ENCODE measurements at regions not wholly inside any gene's neighbourhood (a gene's known extent, or its start where the extent isn't known, plus 50 kb on each side); places are given as distances from the start of the nearest gene placed in this dataset.

DNA sequence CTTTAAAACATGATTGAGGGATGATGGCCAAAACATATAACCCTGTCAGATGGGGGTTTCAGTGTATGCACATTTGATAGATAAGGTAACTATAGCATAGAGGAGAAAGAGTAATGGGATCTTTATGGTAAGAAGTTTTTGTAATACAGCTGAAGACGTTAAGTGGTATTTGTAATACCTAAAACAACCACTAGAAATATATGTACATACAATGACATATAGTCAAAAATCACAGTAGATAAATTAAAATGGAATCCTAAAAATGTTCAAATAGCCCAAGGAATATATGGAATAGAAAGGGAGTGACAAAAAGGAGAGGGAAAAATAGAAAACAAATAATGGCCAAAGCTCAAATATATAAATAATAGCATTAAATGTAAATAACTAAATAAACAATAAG lies 371.3 kb upstream of the FSTL5 start:
- no peak for DNase-seq (ENCODE audit: low read depth)
- no peak overlapping the region for H3K4me3 ChIP-seq (ENCODE audit: low read depth, low read length)
- TF ChIP-seq, protein P1, sequence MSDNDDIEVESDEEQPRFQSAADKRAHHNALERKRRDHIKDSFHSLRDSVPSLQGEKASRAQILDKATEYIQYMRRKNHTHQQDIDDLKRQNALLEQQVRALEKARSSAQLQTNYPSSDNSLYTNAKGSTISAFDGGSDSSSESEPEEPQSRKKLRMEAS (IDR thresholded peaks at IDR 0.05; ENCODE audit: low read depth, low read length) = no peak
- TF ChIP-seq MYC (IDR thresholded peaks at IDR 0.05; ENCODE audit: low read depth, low read length) (no peak), POLR2A (IDR thresholded peaks at IDR 0.05; ENCODE audit: extremely low read depth, insufficient read length) (no peak)
- TF ChIP-seq, protein P2, sequence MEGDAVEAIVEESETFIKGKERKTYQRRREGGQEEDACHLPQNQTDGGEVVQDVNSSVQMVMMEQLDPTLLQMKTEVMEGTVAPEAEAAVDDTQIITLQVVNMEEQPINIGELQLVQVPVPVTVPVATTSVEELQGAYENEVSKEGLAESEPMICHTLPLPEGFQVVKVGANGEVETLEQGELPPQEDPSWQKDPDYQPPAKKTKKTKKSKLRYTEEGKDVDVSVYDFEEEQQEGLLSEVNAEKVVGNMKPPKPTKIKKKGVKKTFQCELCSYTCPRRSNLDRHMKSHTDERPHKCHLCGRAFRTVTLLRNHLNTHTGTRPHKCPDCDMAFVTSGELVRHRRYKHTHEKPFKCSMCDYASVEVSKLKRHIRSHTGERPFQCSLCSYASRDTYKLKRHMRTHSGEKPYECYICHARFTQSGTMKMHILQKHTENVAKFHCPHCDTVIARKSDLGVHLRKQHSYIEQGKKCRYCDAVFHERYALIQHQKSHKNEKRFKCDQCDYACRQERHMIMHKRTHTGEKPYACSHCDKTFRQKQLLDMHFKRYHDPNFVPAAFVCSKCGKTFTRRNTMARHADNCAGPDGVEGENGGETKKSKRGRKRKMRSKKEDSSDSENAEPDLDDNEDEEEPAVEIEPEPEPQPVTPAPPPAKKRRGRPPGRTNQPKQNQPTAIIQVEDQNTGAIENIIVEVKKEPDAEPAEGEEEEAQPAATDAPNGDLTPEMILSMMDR (IDR thresholded peaks at IDR 0.05; ENCODE audit: low read depth, low read length) = no peak

DNA sequence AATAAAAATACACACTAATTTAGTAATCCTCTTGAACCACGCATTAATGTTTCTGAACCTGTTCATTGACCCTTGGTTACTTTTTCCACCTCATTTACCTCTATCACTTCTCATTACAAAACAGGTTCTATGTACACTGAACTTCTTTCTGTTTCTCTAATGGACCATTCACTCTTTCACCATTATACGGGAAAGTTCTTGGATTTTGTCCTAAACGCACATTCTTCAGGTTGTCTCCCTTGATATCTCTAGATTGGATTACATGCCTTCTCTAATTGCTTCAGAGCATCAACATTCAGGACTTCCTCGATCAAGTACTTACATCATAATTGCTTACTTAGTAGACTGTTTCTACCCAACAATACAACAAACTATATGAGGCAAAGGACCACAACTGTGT lies 359.4 kb upstream of the FSTL5 start:
- TF ChIP-seq, protein P1 (IDR thresholded peaks at IDR 0.05; ENCODE audit: low read depth, low read length) = no peak
- TF ChIP-seq, protein P2 (IDR thresholded peaks at IDR 0.05; ENCODE audit: low read depth, low read length) = no peak
- TF ChIP-seq POLR2A (IDR thresholded peaks at IDR 0.05; ENCODE audit: extremely low read depth, insufficient read length) (no peak), MYC (IDR thresholded peaks at IDR 0.05; ENCODE audit: low read depth, low read length) (no peak)
- no peak overlapping the region for H3K4me3 ChIP-seq (ENCODE audit: low read depth, low read length)
- DNase-seq (ENCODE audit: low read depth) = no peak

DNA sequence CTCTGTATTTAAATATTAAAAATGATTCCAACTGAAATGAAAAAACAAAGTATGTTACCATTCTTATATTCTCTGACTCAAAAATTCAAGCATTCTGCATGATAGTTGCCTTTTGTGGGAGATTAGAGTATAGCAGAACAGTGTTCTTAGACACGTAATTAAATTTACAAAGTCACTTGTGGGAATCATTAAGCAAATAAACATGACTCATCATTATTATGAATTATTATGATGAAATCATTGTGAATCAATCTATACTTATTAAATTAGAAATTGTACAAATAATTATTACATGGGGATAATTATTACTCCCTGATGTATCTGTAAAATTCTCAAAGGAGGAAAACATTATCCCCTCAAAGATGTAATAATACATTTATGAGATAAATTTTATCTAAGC lies 358.9 kb upstream of the FSTL5 start:
- no peak for DNase-seq (ENCODE audit: low read depth)

DNA sequence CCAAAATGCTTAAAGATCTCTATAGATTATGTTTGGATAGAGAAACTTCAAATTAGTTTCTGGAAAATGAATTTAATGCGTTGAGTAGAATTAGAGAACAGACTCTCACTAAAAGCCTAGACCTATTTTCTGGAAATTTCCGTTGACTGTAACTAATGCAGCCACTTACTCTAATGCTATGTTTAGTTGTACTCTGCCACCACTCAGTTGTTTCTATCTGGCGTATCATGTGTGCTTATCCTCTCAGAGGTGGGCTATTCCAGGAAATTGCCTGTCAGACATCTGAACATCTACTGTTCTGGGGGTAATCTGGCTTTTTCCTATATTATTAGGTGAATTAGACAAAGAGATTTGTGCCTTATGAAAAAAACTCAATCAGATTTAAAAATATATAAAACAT lies 347.1 kb upstream of the FSTL5 start:
- H3K4me3 ChIP-seq (ENCODE audit: low read depth, low read length) = no peak overlapping the region
- TF ChIP-seq MYC (IDR thresholded peaks at IDR 0.05; ENCODE audit: low read depth, low read length) = no peak
- TF ChIP-seq POLR2A (IDR thresholded peaks at IDR 0.05; ENCODE audit: extremely low read depth, insufficient read length) = no peak
- no peak for DNase-seq (ENCODE audit: low read depth)

More for the DNA sequence above, 358.9 kb upstream of the FSTL5 start:
- no peak overlapping the region for H3K4me3 ChIP-seq (ENCODE audit: low read depth, low read length)
- TF ChIP-seq, protein P2 (IDR thresholded peaks at IDR 0.05; ENCODE audit: low read depth, low read length) = no peak
- TF ChIP-seq POLR2A (IDR thresholded peaks at IDR 0.05; ENCODE audit: extremely low read depth, insufficient read length) (no peak), MYC (IDR thresholded peaks at IDR 0.05; ENCODE audit: low read depth, low read length) (no peak)
- TF ChIP-seq, protein P1 (IDR thresholded peaks at IDR 0.05; ENCODE audit: low read depth, low read length) = no peak

DNA sequence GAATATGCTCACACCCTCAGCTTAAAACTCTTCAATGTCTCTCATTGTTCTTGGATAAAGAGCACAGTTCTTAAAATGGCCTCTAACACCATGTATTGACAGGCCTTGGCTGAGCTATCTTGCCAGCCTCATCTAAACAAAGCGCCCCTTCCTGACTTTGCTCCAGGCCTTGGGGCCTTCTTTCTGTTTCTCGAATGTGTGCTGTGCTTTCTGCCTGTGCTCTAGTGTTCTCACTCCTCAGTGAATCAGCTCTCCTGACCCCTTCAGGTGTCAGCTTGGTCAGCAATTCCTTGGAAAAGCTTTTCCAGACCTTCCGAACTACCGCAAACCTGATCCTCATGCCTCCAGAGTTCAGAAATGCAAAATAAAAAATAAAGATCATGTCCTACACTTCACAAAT lies 346.3 kb upstream of the FSTL5 start:
- H3K4me3 ChIP-seq (ENCODE audit: low read depth, low read length) = no peak overlapping the region
- DNase-seq (ENCODE audit: low read depth) = no peak
- TF ChIP-seq, protein P2 (IDR thresholded peaks at IDR 0.05; ENCODE audit: low read depth, low read length) = no peak
- TF ChIP-seq, protein P1 (IDR thresholded peaks at IDR 0.05; ENCODE audit: low read depth, low read length) = no peak
- no peak for TF ChIP-seq POLR2A (IDR thresholded peaks at IDR 0.05; ENCODE audit: extremely low read depth, insufficient read length)
- no peak for TF ChIP-seq MYC (IDR thresholded peaks at IDR 0.05; ENCODE audit: low read depth, low read length)

DNA sequence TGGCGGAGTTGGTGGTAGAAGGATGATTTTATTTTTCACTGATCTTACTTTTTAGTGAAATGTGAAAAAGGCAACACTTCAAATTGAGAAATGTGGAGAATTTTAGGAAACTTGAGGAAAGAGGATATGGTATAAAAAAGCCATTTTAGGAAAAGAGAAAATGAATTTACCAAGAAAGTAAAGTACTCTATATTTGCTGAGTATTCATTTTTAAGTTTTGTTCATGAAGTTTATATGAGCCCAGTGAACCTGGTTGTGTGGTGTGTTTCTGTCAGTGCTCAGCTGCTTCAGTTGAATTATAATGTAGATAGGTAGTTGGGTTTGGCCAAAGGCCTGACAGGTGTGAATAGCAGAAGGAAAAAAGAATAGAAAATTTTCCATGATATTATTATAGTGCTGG lies 345.5 kb upstream of the FSTL5 start:
- TF ChIP-seq, protein P1 (IDR thresholded peaks at IDR 0.05; ENCODE audit: low read depth, low read length) = no peak
- no peak for TF ChIP-seq POLR2A (IDR thresholded peaks at IDR 0.05; ENCODE audit: extremely low read depth, insufficient read length)
- TF ChIP-seq MYC (IDR thresholded peaks at IDR 0.05; ENCODE audit: low read depth, low read length) = no peak
- TF ChIP-seq, protein P2 (IDR thresholded peaks at IDR 0.05; ENCODE audit: low read depth, low read length) = no peak
- no peak for DNase-seq (ENCODE audit: low read depth)

More for the DNA sequence above, 345.5 kb upstream of the FSTL5 start:
- no peak overlapping the region for H3K4me3 ChIP-seq (ENCODE audit: low read depth, low read length)

All from NB4 (cell line).